Hepatocyte (in vitro differentiated cells): ENCODE measurements at regions not wholly inside any gene's neighbourhood (a gene's known extent, or its start where the extent isn't known, plus 50 kb on each side); places are given as distances from the start of the nearest gene placed in this dataset.
"Not testable (repeated sequence)": the region's sequence is repeated elsewhere in the genome, so short reads cannot be mapped to it uniquely, and the experiment has no call there.

Experiments used
- DNase-seq: peaks from one replicate; pipeline ENCODE4 v3.0.0-alpha.2; 2016; ENCODE audit warnings: low spot score
- H2AFZ ChIP-seq: fragments of 200-600 bp; sonication (generic); 2 replicates; pipeline ENCODE4 v1.6.0; 2016; ENCODE audit warnings: antibody characterized with exemption, mild to moderate bottlenecking
- H3K27ac ChIP-seq: fragments of 200-600 bp; sonication (generic); 2 replicates; pipeline ENCODE4 v1.5.1; 2016; ENCODE audit warnings: mild to moderate bottlenecking
- H3K27me3 ChIP-seq: fragments of 200-600 bp; sonication (generic); 2 replicates; pipeline ENCODE4 v1.6.1; 2016
- H3K36me3 ChIP-seq: fragments of 200-600 bp; sonication (generic); replicated peaks from 2 replicates; pipeline ENCODE4 v1.5.1; 2016; ENCODE audit warnings: low read depth; ENCODE audit not compliant: insufficient read depth
- H3K4me1 ChIP-seq: fragments of 200-600 bp; sonication (generic); 2 replicates; pipeline ENCODE4 v1.5.1; 2016; ENCODE audit warnings: mild to moderate bottlenecking, moderate library complexity; ENCODE audit not compliant: insufficient read depth
- H3K4me2 ChIP-seq: fragments of 200-600 bp; sonication (generic); 2 replicates; pipeline ENCODE4 v1.6.0; 2016
- H3K4me3 ChIP-seq: fragments of 200-600 bp; sonication (generic); 2 replicates; pipeline ENCODE4 v1.5.1; 2016; ENCODE audit warnings: mild to moderate bottlenecking
- H3K79me2 ChIP-seq: fragments of 200-600 bp; sonication (generic); 2 replicates; pipeline ENCODE4 v1.6.0; 2017; ENCODE audit warnings: mild to moderate bottlenecking
- H3K9me2 ChIP-seq: fragments of 200-600 bp; sonication (generic); replicated peaks from 2 replicates; pipeline ENCODE4 v1.6.0; 2017; ENCODE audit warnings: mild to moderate bottlenecking; ENCODE audit not compliant: insufficient read depth
- H3K9me3 ChIP-seq: fragments of 200-600 bp; sonication (generic); 2 replicates; pipeline ENCODE4 v1.5.1; 2016; ENCODE audit warnings: low read depth, mild to moderate bottlenecking
- H4K20me1 ChIP-seq: fragments of 200-600 bp; sonication (generic); 2 replicates; pipeline ENCODE4 v1.6.0; 2016; ENCODE audit warnings: mild to moderate bottlenecking; ENCODE audit not compliant: insufficient read depth, poor library complexity, severe bottlenecking
- EZH2 ChIP-seq: fragments of 200-600 bp; sonication (generic); IDR thresholded peaks from 2 replicates; pipeline ENCODE4 v1.6.1; 2016; ENCODE audit warnings: antibody characterized with exemption, mild to moderate bottlenecking, borderline replicate concordance
- EZH2phosphoT487 ChIP-seq: fragments of 200-600 bp; sonication (generic); IDR thresholded peaks from one replicate; pipeline ENCODE4 v1.6.1; 2018; ENCODE audit warnings: antibody characterized with exemption, mild to moderate bottlenecking, low read depth, moderate library complexity; ENCODE audit not compliant: unreplicated experiment, severe bottlenecking
- WGBS: methylation state at CpG from one replicate; pipeline ENCODE4 v1.1.6; 2016; ENCODE audit warnings: low lambda C conversion rate; ENCODE audit errors: missing lambda C conversion rate; 5-methylcytosine and 5-hydroxymethylcytosine counted together
- TF ChIP-seq, protein P1 (sequence below): fragments of 200-600 bp; sonication (generic); IDR thresholded peaks from 2 replicates; pipeline ENCODE4 v1.5.1; 2016; ENCODE audit warnings: antibody characterized with exemption, mild to moderate bottlenecking; ENCODE audit not compliant: poor library complexity

GRCh38 chr6:169118346-169118830 is 135.3 kb downstream of the THBS2 start:
- Histone ChIP-seq H3K4me1 (no peaks in the 10 kb centered on the region), H3K27me3 (no peaks in the 10 kb centered on the region), H4K20me1 (no peaks in the 10 kb centered on the region), H2AFZ (no peak overlapping the region), H3K79me2 (no peaks in the 10 kb centered on the region), H3K36me3 (no peaks in the 10 kb centered on the region), H3K27ac (no peak overlapping the region), H3K9me3 (no peaks in the 10 kb centered on the region), H3K9me2 (no peaks in the 10 kb centered on the region), H3K4me2 (no peak overlapping the region), H3K4me3 (no peak overlapping the region)
- TF ChIP-seq, protein P1, sequence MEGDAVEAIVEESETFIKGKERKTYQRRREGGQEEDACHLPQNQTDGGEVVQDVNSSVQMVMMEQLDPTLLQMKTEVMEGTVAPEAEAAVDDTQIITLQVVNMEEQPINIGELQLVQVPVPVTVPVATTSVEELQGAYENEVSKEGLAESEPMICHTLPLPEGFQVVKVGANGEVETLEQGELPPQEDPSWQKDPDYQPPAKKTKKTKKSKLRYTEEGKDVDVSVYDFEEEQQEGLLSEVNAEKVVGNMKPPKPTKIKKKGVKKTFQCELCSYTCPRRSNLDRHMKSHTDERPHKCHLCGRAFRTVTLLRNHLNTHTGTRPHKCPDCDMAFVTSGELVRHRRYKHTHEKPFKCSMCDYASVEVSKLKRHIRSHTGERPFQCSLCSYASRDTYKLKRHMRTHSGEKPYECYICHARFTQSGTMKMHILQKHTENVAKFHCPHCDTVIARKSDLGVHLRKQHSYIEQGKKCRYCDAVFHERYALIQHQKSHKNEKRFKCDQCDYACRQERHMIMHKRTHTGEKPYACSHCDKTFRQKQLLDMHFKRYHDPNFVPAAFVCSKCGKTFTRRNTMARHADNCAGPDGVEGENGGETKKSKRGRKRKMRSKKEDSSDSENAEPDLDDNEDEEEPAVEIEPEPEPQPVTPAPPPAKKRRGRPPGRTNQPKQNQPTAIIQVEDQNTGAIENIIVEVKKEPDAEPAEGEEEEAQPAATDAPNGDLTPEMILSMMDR, result no peak
- no peak for TF ChIP-seq EZH2phosphoT487
- no peak for TF ChIP-seq EZH2
- no peak for DNase-seq
- 90% methylated on average over 7 of the region's 7 CpGs for WGBS

DNA sequence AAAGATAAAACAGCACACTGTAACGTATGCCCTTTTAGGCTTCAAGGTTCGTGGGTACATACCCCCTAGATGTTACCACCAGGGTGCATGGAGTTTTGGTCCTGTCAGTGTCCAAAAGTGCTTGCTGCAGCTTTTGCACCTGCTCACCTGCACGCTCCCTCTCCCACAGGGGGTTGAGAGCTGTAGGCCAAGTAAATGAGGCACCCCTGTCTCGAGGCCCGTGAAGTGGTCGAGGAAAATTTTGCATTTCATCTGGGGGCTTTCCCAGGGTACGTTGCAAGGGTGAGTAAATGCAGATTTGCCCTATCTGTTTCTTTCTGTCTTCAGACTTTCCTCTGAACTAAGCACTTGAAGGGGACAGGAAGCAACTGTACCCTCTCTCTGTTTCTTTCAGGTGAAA is 136.0 kb downstream of the THBS2 start:
- Histone ChIP-seq H3K4me3 (no peak overlapping the region), H3K36me3 (no peaks in the 10 kb centered on the region), H3K9me2 (no peaks in the 10 kb centered on the region), H3K9me3 (no peaks in the 10 kb centered on the region), H3K27me3 (no peaks in the 10 kb centered on the region), H3K27ac (no peak overlapping the region), H4K20me1 (no peaks in the 10 kb centered on the region), H3K4me2 (no peak overlapping the region), H3K4me1 (no peaks in the 10 kb centered on the region), H2AFZ (no peak overlapping the region), H3K79me2 (no peaks in the 10 kb centered on the region)
- DNase-seq, result no peak
- WGBS, result 83% methylated on average over 7 of the region's 7 CpGs
- no peak for TF ChIP-seq EZH2
- TF ChIP-seq, protein P1, result no peak
- no peak for TF ChIP-seq EZH2phosphoT487

- Histone ChIP-seq H3K4me1 (no peaks in the 10 kb centered on the region), H3K79me2 (no peaks in the 10 kb centered on the region), H3K36me3 (no peaks in the 10 kb centered on the region), H3K4me2 (no peak overlapping the region), H3K4me3 (no peak overlapping the region), H3K27me3 (no peaks in the 10 kb centered on the region), H2AFZ (no peak overlapping the region), H3K9me3 (no peaks in the 10 kb centered on the region), H3K27ac (no peak overlapping the region), H3K9me2 (no peaks in the 10 kb centered on the region), H4K20me1 (no peaks in the 10 kb centered on the region)
- WGBS, result 84% methylated on average over 3 of the region's 3 CpGs
- TF ChIP-seq, protein P1, result no peak
- TF ChIP-seq EZH2phosphoT487 (no peak), EZH2 (no peak)
- no peak for DNase-seq
These were observed 138.0 kb downstream of the THBS2 start for GRCh38 chr6:169115632-169116031.

GRCh38 chr6:169114632-169115031 is 139.0 kb downstream of the THBS2 start:
- H3K9me2 ChIP-seq, H3K4me3 ChIP-seq, H3K27ac ChIP-seq, H4K20me1 ChIP-seq, H3K27me3 ChIP-seq, H3K79me2 ChIP-seq, DNase-seq, H2AFZ ChIP-seq, H3K9me3 ChIP-seq, H3K4me1 ChIP-seq, H3K4me2 ChIP-seq, H3K36me3 ChIP-seq: not testable (repeated sequence)
- WGBS, result 85% methylated on average over 8 of the region's 8 CpGs
